HUES64 (cell line): ENCODE measurements at regions not wholly inside any gene's neighbourhood (a gene's known extent, or its start where the extent isn't known, plus 50 kb on each side); places are given as distances from the start of the nearest gene placed in this dataset.
"Not testable (repeated sequence)": the region's sequence is repeated elsewhere in the genome, so short reads cannot be mapped to it uniquely, and the experiment has no call there.

Source experiments
- H3K27ac ChIP-seq: 2 replicates; pipeline ENCODE4 v1.7.0; 2013; ENCODE audit warnings: low read depth, low read length, inconsistent platforms
- H3K27me3 ChIP-seq: 2 replicates; pipeline ENCODE4 v1.6.1; 2013; ENCODE audit warnings: mild to moderate bottlenecking, low read length; ENCODE audit not compliant: insufficient read depth
- H3K36me3 ChIP-seq: 2 replicates; pipeline ENCODE4 v1.6.1; 2013; ENCODE audit warnings: mild to moderate bottlenecking, low read length; ENCODE audit not compliant: insufficient read depth
- H3K4me1 ChIP-seq: 2 replicates; pipeline ENCODE4 v1.6.1; 2013; ENCODE audit warnings: mild to moderate bottlenecking, low read length, moderate library complexity; ENCODE audit not compliant: insufficient read depth
- H3K4me3 ChIP-seq: 2 replicates; pipeline ENCODE4 v1.5.1; 2013; ENCODE audit warnings: mild to moderate bottlenecking, low read length, moderate library complexity
- H3K9ac ChIP-seq: 2 replicates; pipeline ENCODE4 v1.6.1; 2013; ENCODE audit warnings: mild to moderate bottlenecking, low read depth, low read length
- H3K9me3 ChIP-seq: 2 replicates; pipeline ENCODE4 v1.6.1; 2013; ENCODE audit warnings: low read depth, low read length; ENCODE audit not compliant: insufficient read depth
- whole genome bisulfite sequencing: fragments of 150-250, 120-280 bp; methylation state at CpG from one replicate; pipeline ENCODE4 v1.1.7; 2013; ENCODE audit warnings: missing lambda C conversion rate; 5-methylcytosine and 5-hydroxymethylcytosine counted together

DNA sequence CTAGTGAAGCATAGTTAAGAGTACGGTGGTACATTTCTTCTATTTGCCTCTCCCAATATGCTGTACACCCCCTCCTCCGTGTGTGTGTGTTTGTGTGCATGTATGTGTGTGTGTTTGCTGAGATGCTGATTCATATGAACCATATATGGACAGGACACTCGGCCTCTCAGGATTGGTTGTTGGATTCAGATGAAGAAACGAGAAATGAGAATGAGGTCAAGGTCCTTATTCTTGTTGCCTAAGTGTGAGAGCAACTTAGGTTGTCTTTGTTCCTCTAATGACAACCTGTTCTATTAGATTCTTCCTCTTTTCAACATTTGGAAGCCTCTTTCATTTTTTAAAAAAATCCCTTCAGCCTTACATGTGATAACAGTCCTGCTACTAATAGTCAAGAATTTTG is 1387.6 kb downstream of the STIM2 start:
- H3K27me3 ChIP-seq: no peaks in the 10 kb centered on the region
- no peaks in the 10 kb centered on the region for H3K9me3 ChIP-seq
- over 99% methylated on average over 3 of the region's 4 CpGs for WGBS
- H3K4me3 ChIP-seq: no peak overlapping the region
- H3K36me3 ChIP-seq: no peaks in the 10 kb centered on the region
- H3K4me1 ChIP-seq: no peaks in the 10 kb centered on the region
- no peak overlapping the region for H3K9ac ChIP-seq
- H3K27ac ChIP-seq: no peak overlapping the region

GRCh38 chr4:28250646-28251045 is 1390.0 kb downstream of the STIM2 start:
- Histone ChIP-seq H3K9me3 (no peaks in the 10 kb centered on the region), H3K36me3 (no peaks in the 10 kb centered on the region), H3K27me3 (no peaks in the 10 kb centered on the region), H3K4me3 (no peak overlapping the region), H3K27ac (no peak overlapping the region), H3K4me1 (no peaks in the 10 kb centered on the region), H3K9ac (no peak overlapping the region)
- WGBS: over 99% methylated on average over 2 of the region's 2 CpGs

- Histone ChIP-seq H3K9me3 (no peaks in the 10 kb centered on the region), H3K27me3 (no peaks in the 10 kb centered on the region), H3K27ac (no peak overlapping the region), H3K9ac (no peak overlapping the region), H3K36me3 (no peaks in the 10 kb centered on the region), H3K4me1 (no peaks in the 10 kb centered on the region), H3K4me3 (no peak overlapping the region)
- whole genome bisulfite sequencing: 89% methylated on average over 2 of the region's 2 CpGs
These were observed 1391.2 kb downstream of the STIM2 start for GRCh38 chr4:28251831-28252230.

DNA sequence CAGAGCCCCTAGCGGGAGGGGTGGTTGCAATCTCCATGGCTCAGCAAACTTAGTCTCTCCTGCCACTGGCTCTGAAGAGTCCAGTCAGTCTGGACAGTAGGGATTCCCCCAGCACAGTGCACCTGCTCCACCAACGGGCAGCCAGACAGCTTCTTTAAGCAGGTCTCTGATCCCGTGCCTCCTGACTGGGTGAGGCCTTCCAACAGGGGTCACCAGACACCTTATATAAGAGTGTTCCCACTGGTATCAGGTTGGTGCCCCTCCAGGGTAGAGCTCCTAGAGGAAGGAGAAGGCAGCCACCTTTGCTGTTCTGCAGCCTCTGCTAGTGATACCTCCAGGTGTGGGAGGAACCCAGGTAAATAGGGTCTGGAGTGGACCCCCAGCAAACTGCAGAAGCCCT is 1393.4 kb downstream of the STIM2 start:
- no peak overlapping the region for H3K4me3 ChIP-seq
- no peaks in the 10 kb centered on the region for H3K27me3 ChIP-seq
- H3K9ac ChIP-seq: no peak overlapping the region
- WGBS: 90% methylated on average over 3 of the region's 3 CpGs
- H3K9me3 ChIP-seq: no peaks in the 10 kb centered on the region
- no peak overlapping the region for H3K27ac ChIP-seq
- H3K4me1 ChIP-seq: no peaks in the 10 kb centered on the region
- H3K36me3 ChIP-seq: no peaks in the 10 kb centered on the region

GRCh38 chr4:28256295-28256694 is 1395.7 kb downstream of the STIM2 start:
- H3K4me3 ChIP-seq: no peak overlapping the region
- 89% methylated on average over 1 of the region's 1 CpG for WGBS

DNA sequence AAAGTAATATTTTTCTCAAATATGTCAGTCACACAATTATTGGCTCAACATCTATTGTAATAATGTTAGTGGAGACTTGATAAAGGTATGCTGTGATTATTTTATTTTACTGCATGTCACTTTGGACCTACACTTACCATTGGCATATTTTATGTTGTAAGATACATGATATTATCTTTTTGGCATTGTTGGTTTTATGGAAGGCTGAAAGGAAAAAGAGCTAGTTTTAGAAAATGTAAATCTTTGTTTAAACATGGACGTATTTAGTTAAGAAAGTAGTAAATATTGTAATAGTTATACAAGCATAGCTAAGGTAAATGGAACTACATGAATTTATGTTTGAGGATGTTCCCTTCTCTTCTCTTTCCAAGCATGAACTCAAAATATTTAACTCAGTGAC is 1399.3 kb downstream of the STIM2 start:
- no peaks in the 10 kb centered on the region for H3K4me1 ChIP-seq
- H3K4me3 ChIP-seq: no peak overlapping the region
- WGBS: 100% methylated on average over 1 of the region's 1 CpG
- no peaks in the 10 kb centered on the region for H3K36me3 ChIP-seq
- H3K9me3 ChIP-seq: no peaks in the 10 kb centered on the region
- no peak overlapping the region for H3K27ac ChIP-seq
- no peak overlapping the region for H3K9ac ChIP-seq
- H3K27me3 ChIP-seq: no peaks in the 10 kb centered on the region

More at GRCh38 chr4:28256295-28256694, 1395.7 kb downstream of the STIM2 start:
- Histone ChIP-seq H3K4me1 (no peaks in the 10 kb centered on the region), H3K9ac (no peak overlapping the region), H3K9me3 (no peaks in the 10 kb centered on the region), H3K27me3 (no peaks in the 10 kb centered on the region), H3K36me3 (no peaks in the 10 kb centered on the region), H3K27ac (no peak overlapping the region)

GRCh38 chr4:28267166-28267565 is 1406.5 kb downstream of the STIM2 start:
- no peaks in the 10 kb centered on the region for H3K4me1 ChIP-seq
- 83% methylated on average over 1 of the region's 1 CpG for WGBS
- no peak overlapping the region for H3K9ac ChIP-seq
- no peak overlapping the region for H3K27ac ChIP-seq
- H3K4me3 ChIP-seq: no peak overlapping the region
- H3K27me3 ChIP-seq: no peaks in the 10 kb centered on the region
- H3K9me3 ChIP-seq: no peaks in the 10 kb centered on the region
- no peaks in the 10 kb centered on the region for H3K36me3 ChIP-seq

- WGBS: no CpG with 5 or more reads among the region's 2 CpGs
- no peaks in the 10 kb centered on the region for H3K4me1 ChIP-seq
- no peak overlapping the region for H3K9ac ChIP-seq
- no peaks in the 10 kb centered on the region for H3K9me3 ChIP-seq
- H3K36me3 ChIP-seq: no peaks in the 10 kb centered on the region
- H3K27me3 ChIP-seq: no peaks in the 10 kb centered on the region
- no peak overlapping the region for H3K27ac ChIP-seq
- no peak overlapping the region for H3K4me3 ChIP-seq
These were observed 1408.8 kb downstream of the STIM2 start for GRCh38 chr4:28269426-28269825.

DNA sequence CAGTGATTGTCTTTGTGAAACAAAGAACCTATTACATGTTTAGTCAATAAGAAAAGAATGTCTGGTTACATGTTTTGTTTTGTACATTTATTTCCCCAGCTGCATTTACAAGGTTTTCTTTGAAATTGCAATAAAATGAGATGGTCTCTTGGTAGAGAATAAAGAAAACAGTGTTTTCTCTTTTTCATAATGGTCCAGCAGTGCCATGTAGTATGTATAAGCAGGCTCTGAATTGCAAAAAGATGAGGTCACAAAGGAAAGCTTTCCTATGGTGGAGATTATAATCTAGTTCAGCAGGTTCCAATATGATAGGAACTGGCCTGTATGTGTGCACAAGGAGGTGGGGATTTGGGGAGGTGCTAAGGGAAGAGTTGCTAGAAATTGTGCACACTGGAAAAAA is 1417.3 kb downstream of the STIM2 start:
- Histone ChIP-seq H3K27ac (no peak overlapping the region), H3K27me3 (no peaks in the 10 kb centered on the region), H3K9ac (no peak overlapping the region), H3K36me3 (no peaks in the 10 kb centered on the region), H3K4me1 (peaks cover 10% of the 10 kb centered on the region), H3K9me3 (no peaks in the 10 kb centered on the region), H3K4me3 (no peak overlapping the region)

GRCh38 chr4:28278676-28279075 is 1418.0 kb downstream of the STIM2 start:
- Histone ChIP-seq H3K4me1 (peaks cover 10% of the 10 kb centered on the region), H3K4me3 (no peak overlapping the region), H3K27ac (no peak overlapping the region), H3K9ac (no peak overlapping the region), H3K27me3 (no peaks in the 10 kb centered on the region), H3K9me3 (peaks cover 6% of the 10 kb centered on the region; the same call in 1 of the 2 replicates), H3K36me3 (no peaks in the 10 kb centered on the region)
- WGBS: no CpG with 5 or more reads among the region's 1 CpG

DNA sequence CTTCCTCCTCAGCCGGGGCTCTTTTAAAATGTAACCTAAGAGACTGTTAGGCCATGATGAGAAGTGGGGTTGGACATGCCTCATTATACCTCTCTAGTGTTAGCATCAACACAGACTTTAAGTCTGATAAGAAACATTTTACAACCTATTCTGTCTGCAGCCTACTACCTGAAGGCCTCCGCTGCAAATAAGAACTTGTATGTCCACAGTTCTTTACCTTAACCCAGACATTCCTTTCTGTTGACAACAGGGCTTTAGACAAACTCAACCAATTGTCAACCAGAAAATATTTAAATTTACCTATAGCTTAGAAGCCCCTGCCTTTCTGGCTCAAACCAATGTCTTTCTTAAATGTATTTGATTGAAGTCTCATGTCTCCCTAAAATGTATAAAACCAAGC is 1418.6 kb downstream of the STIM2 start:
- WGBS: 89% methylated on average over 2 of the region's 2 CpGs
- Histone ChIP-seq H3K9me3 (peaks cover 8% of the 10 kb centered on the region), H3K27me3 (no peaks in the 10 kb centered on the region), H3K4me1 (peaks cover 10% of the 10 kb centered on the region), H3K27ac (no peak overlapping the region), H3K9ac (no peak overlapping the region), H3K4me3 (no peak overlapping the region), H3K36me3 (no peaks in the 10 kb centered on the region)

DNA sequence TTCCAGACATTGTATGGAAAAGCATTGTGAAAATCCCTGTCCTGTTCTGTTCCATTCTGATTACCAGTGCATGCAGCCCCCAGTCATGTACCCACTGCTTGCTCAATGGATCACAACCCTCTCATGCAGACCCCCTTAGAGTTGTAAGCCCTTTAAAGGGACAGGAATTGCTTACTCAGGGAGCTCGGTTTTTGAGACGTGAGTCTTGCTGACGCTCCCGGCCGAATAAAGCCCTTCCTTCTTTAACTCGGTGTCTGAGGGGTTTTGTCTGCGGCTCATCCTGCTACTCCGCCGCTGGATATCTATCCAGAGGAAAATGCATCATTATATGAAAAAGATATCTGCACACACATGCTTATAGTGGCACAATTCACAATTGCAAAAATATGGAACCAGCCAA is 1425.6 kb downstream of the STIM2 start:
- H3K36me3 ChIP-seq, H3K27me3 ChIP-seq, H3K4me3 ChIP-seq, H3K9ac ChIP-seq, H3K27ac ChIP-seq: not testable (repeated sequence)
- peaks cover 24% of the 10 kb centered on the region for H3K4me1 ChIP-seq
- H3K9me3 ChIP-seq: peaks cover 11% of the 10 kb centered on the region
- WGBS: 90% methylated on average over 9 of the region's 9 CpGs
